WTC11 (cell line): ENCODE measurements at regions not wholly inside any gene's neighbourhood (a gene's known extent, or its start where the extent isn't known, plus 50 kb on each side); places are given as distances from the start of the nearest gene placed in this dataset.

Source experiments
- ATAC-seq: fragments of 200-7000 bp; cut with Tn5 transposase; 2 replicates; pipeline ENCODE4 v1.10.0; 2021; ENCODE audit warnings: mild to moderate bottlenecking, moderate library complexity
- CTCF ChIA-PET: fragments of 300-600 bp; sonication (Branson Sonifier 250); formaldehyde crosslinking; loops from one replicate; lab custom pipeline; 2021; ENCODE audit warnings: antibody characterized with exemption; lab: Charles Lee
- POLR2A ChIA-PET: fragments of 350-600 bp; sonication (Branson Sonifier 250); formaldehyde crosslinking; loops from one replicate; lab custom pipeline; 2021; ENCODE audit warnings: antibody characterized with exemption; lab: Charles Lee
- DNase-seq: peaks from one replicate; pipeline ENCODE4 v3.0.0; 2021; ENCODE audit warnings: low spot score
- H3K27ac Mint-ChIP-seq: 2 replicates; pipeline ENCODE4 v1.8.0; 2021; ENCODE audit warnings: mixed read lengths
- H3K27me3 Mint-ChIP-seq: 2 replicates; pipeline ENCODE4 v1.8.0; 2021; ENCODE audit warnings: low read depth, mild to moderate bottlenecking, moderate library complexity, mixed read lengths
- H3K36me3 Mint-ChIP-seq: 2 replicates; pipeline ENCODE4 v1.8.0; 2021; ENCODE audit warnings: mixed read lengths
- H3K4me1 Mint-ChIP-seq: 2 replicates; pipeline ENCODE4 v1.8.0; 2022; ENCODE audit warnings: mixed read lengths
- H3K4me3 Mint-ChIP-seq: 2 replicates; pipeline ENCODE4 v1.8.0; 2021; ENCODE audit warnings: mild to moderate bottlenecking, moderate library complexity, mixed read lengths
- H3K9me3 Mint-ChIP-seq: 2 replicates; pipeline ENCODE4 v1.8.0; 2021; ENCODE audit warnings: mixed read lengths
- CBFB ChIP-seq: sonication (generic); formaldehyde crosslinking; IDR thresholded peaks from 2 replicates; pipeline ENCODE4 v1.8.1; 2022; ENCODE audit warnings: mild to moderate bottlenecking, low read depth, missing genetic modification reagents
- EMX1 ChIP-seq: fragments of 250-450 bp; sonication (Bioruptor Pico); IDR thresholded peaks from 2 replicates; pipeline ENCODE4 v1.8.0; 2021; ENCODE audit warnings: mild to moderate bottlenecking
- ESRRA ChIP-seq: sonication (generic); formaldehyde crosslinking; IDR thresholded peaks from 2 replicates; pipeline ENCODE4 v1.8.1; 2022; ENCODE audit warnings: mild to moderate bottlenecking, missing genetic modification reagents, borderline replicate concordance
- IRF2 ChIP-seq: sonication (generic); formaldehyde crosslinking; IDR thresholded peaks from 2 replicates; pipeline ENCODE4 v1.8.0; 2022; ENCODE audit warnings: low read depth, missing genetic modification reagents, borderline replicate concordance
- NFYB ChIP-seq: sonication (generic); formaldehyde crosslinking; conservative IDR thresholded peaks from 2 replicates; pipeline ENCODE4 v1.8.0; 2022; ENCODE audit warnings: low read depth, missing genetic modification reagents
- NR1H2 ChIP-seq: sonication (generic); formaldehyde crosslinking; IDR thresholded peaks from 2 replicates; pipeline ENCODE4 v1.9.0; 2021; ENCODE audit warnings: mild to moderate bottlenecking, moderate library complexity, missing genetic modification reagents
- NR2C2 ChIP-seq: sonication (generic); formaldehyde crosslinking; IDR thresholded peaks from 2 replicates; pipeline ENCODE4 v1.8.0; 2022; ENCODE audit warnings: mild to moderate bottlenecking, missing genetic modification reagents
- TCF7 ChIP-seq: sonication (generic); formaldehyde crosslinking; IDR thresholded peaks from 2 replicates; pipeline ENCODE4 v1.8.0; 2022; ENCODE audit warnings: mild to moderate bottlenecking, low read depth, missing genetic modification reagents, moderate library complexity
- ZBTB21 ChIP-seq: sonication (generic); formaldehyde crosslinking; IDR thresholded peaks from 2 replicates; pipeline ENCODE4 v1.8.1; 2023; ENCODE audit warnings: mild to moderate bottlenecking, missing genetic modification reagents, borderline replicate concordance
- ZNF138 ChIP-seq: sonication (generic); formaldehyde crosslinking; conservative IDR thresholded peaks from 2 replicates; pipeline ENCODE4 v1.8.1; 2022; ENCODE audit warnings: mild to moderate bottlenecking, moderate library complexity, missing genetic modification reagents
- ZNF219 ChIP-seq: sonication (generic); formaldehyde crosslinking; IDR thresholded peaks from 2 replicates; pipeline ENCODE4 v1.8.0; 2023; ENCODE audit warnings: missing genetic modification reagents, mild to moderate bottlenecking, borderline replicate concordance
- ZNF317 ChIP-seq: sonication (generic); formaldehyde crosslinking; IDR thresholded peaks from 2 replicates; pipeline ENCODE4 v1.8.1; 2023; ENCODE audit warnings: low read depth, mild to moderate bottlenecking, moderate library complexity, missing genetic modification reagents, borderline replicate concordance
- ZNF396 ChIP-seq: fragments of 250-450 bp; sonication (Bioruptor Pico); IDR thresholded peaks from 2 replicates; pipeline ENCODE4 v1.8.0; 2021; ENCODE audit warnings: mild to moderate bottlenecking, moderate library complexity, borderline replicate concordance
- TF ChIP-seq, protein P1 (sequence below): fragments of 200-600 bp; IDR thresholded peaks from 2 replicates; pipeline ENCODE4 v1.8.0; 2022; ENCODE audit warnings: antibody characterized with exemption
- TF ChIP-seq, protein P2 (sequence below): fragments of 250-450 bp; sonication (Bioruptor Pico); IDR thresholded peaks from 2 replicates; pipeline ENCODE4 v1.9.0; 2021; ENCODE audit warnings: mild to moderate bottlenecking
- TF ChIP-seq, protein P3 (sequence below): sonication (generic); formaldehyde crosslinking; IDR thresholded peaks from 2 replicates; pipeline ENCODE4 v1.8.1; 2023; ENCODE audit warnings: mild to moderate bottlenecking, missing genetic modification reagents
- TF ChIP-seq, protein P4 (sequence below): sonication (generic); formaldehyde crosslinking; IDR thresholded peaks from 2 replicates; pipeline ENCODE4 v1.8.1; 2023; ENCODE audit warnings: mild to moderate bottlenecking, missing genetic modification reagents, moderate library complexity
- TF ChIP-seq, protein P5 (sequence below): sonication (generic); formaldehyde crosslinking; IDR thresholded peaks from 2 replicates; pipeline ENCODE4 v1.8.0; 2023; ENCODE audit warnings: mild to moderate bottlenecking, missing genetic modification reagents
- TF ChIP-seq, protein P6 (sequence below): sonication (generic); formaldehyde crosslinking; IDR thresholded peaks from 2 replicates; pipeline ENCODE4 v1.8.1; 2022; ENCODE audit warnings: mild to moderate bottlenecking, missing genetic modification reagents, moderate library complexity, borderline replicate concordance

DNA sequence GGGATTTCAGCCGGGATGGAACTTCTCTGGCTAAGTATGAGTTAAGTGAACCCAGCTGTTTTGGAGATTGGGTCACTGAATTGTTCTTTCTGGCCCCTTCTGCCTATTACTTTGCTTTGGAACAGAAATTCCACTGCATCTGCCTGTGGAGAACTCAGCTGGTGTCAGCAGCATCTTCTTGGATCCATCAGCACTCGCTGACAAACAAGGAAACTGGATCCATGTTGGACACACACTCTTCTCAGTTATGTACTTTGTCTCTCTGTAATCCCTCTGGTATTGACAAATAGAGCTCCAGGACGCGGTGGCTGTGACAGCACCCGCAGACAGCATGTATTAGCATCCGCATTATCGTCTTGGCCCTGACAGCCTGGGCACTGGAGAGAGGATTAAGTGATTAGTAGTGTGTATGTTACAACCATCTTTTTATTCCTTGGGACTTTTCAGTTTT, 73.0 kb upstream of the BMPER start:
- Mint-ChIP-seq H3K27ac (no peak overlapping the region), H3K4me3 (no peak overlapping the region), H3K36me3 (peaks cover 7% of the 10 kb centered on the region), H3K4me1 (peaks cover 3% of the 10 kb centered on the region; the same call in 1 of the 2 replicates), H3K9me3 (peaks cover 10% of the 10 kb centered on the region), H3K27me3 (no peaks in the 10 kb centered on the region)
- ATAC-seq (no peak), DNase-seq (no peak)
- CTCF ChIA-PET: interaction anchor here (1.3 kb wide), 1 partner anchor 100 kb away, joined by 4 read pairs; no protein-coding TSS in a partner anchor
- TF ChIP-seq ESRRA (CRISPR knock-in tag): no peak
- POLR2A ChIA-PET: no interaction called here

DNA sequence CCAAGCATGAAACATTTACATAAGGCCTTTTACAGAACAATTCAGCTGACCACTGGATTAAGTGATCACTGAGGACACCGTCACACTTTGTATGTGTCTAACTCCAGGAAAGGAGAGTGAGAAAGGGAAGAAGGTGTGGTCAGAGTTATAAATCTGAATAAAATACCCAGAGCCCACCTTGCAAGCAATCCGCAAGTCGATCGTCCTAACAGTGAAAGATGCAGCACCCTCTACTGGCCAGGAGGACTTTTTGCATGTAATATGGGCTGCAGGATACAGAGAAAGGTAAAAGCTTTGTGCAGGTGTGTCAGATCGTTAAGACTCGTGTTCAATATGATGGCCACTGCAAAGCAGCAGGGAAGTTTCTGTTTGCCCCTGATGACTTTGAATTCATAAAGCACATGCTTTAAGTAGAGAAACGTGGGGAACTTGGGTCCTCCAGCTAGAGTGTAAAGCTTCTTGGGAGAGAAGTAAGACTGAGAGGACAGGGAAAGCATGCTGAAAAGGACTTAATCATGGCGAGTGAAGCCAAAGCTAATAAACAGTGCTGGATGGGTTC, 68.5 kb upstream of the BMPER start:
- Mint-ChIP-seq H3K27me3 (no peaks in the 10 kb centered on the region), H3K9me3 (peaks cover 10% of the 10 kb centered on the region), H3K36me3 (peaks cover 7% of the 10 kb centered on the region), H3K4me3 (no peak overlapping the region), H3K27ac (no peak overlapping the region), H3K4me1 (0 out of 2 replicates have a peak, but pooled peaks cover 3% of the 10 kb centered on the region)
- peak; percentile 56 for DNase-seq
- TF ChIP-seq TCF7 (CRISPR knock-in tag) (no peak), NR1H2 (no peak), ZNF396 (CRISPR knock-in tag) (no peak), ZBTB21 (no peak), NFYB (no peak), ZNF219 (CRISPR knock-in tag) (no peak), NR2C2 (CRISPR knock-in tag) (no peak)
- TF ChIP-seq, protein P1, sequence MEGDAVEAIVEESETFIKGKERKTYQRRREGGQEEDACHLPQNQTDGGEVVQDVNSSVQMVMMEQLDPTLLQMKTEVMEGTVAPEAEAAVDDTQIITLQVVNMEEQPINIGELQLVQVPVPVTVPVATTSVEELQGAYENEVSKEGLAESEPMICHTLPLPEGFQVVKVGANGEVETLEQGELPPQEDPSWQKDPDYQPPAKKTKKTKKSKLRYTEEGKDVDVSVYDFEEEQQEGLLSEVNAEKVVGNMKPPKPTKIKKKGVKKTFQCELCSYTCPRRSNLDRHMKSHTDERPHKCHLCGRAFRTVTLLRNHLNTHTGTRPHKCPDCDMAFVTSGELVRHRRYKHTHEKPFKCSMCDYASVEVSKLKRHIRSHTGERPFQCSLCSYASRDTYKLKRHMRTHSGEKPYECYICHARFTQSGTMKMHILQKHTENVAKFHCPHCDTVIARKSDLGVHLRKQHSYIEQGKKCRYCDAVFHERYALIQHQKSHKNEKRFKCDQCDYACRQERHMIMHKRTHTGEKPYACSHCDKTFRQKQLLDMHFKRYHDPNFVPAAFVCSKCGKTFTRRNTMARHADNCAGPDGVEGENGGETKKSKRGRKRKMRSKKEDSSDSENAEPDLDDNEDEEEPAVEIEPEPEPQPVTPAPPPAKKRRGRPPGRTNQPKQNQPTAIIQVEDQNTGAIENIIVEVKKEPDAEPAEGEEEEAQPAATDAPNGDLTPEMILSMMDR: peak; percentile 45
- peak; percentile 67 for ATAC-seq
- ChIA-PET CTCF (interaction anchor here (0.6 to 2.3 kb wide), 14 partner anchors 10 to 595 kb away, joined by 3 to 19 read pairs (median 4); no protein-coding TSS in a partner anchor), POLR2A (no interaction called here)

DNA sequence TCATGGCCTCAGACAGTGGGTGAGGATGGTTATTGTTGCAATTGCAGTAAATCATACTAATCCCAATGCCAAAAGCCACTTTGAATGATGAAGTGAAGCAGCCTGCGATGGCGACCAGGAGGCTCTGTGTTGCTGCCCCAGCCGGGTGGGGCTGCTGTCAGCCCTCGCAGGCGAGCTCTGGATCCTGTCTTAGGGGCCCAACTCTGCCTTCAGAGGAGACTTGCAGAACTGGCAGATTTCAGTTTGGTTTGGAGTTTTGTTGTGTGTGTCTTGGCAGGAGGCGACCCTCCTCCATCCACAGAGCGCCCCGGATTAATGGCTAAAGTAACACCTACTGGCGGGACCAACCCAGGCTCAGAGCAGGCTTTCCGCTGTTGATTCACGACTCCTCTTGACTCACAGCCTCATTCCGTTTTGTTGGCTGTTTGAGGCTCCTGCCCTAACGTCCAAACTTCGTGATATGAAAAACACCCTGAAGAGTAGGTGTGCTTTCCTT, 67.9 kb upstream of the BMPER start:
- no peak overlapping the region for H3K4me3 Mint-ChIP-seq
- no peak for DNase-seq
- TF ChIP-seq, protein P2, sequence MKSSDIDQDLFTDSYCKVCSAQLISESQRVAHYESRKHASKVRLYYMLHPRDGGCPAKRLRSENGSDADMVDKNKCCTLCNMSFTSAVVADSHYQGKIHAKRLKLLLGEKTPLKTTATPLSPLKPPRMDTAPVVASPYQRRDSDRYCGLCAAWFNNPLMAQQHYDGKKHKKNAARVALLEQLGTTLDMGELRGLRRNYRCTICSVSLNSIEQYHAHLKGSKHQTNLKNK (CRISPR knock-in tag): no peak
- TF ChIP-seq IRF2 (no peak), EMX1 (no peak), TCF7 (CRISPR knock-in tag) (no peak), ZNF317 (no peak), ZNF138 (CRISPR knock-in tag) (no peak), CBFB (CRISPR knock-in tag) (no peak)
- TF ChIP-seq, protein P3, sequence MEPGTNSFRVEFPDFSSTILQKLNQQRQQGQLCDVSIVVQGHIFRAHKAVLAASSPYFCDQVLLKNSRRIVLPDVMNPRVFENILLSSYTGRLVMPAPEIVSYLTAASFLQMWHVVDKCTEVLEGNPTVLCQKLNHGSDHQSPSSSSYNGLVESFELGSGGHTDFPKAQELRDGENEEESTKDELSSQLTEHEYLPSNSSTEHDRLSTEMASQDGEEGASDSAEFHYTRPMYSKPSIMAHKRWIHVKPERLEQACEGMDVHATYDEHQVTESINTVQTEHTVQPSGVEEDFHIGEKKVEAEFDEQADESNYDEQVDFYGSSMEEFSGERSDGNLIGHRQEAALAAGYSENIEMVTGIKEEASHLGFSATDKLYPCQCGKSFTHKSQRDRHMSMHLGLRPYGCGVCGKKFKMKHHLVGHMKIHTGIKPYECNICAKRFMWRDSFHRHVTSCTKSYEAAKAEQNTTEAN (CRISPR knock-in tag): no peak
- TF ChIP-seq, protein P4, sequence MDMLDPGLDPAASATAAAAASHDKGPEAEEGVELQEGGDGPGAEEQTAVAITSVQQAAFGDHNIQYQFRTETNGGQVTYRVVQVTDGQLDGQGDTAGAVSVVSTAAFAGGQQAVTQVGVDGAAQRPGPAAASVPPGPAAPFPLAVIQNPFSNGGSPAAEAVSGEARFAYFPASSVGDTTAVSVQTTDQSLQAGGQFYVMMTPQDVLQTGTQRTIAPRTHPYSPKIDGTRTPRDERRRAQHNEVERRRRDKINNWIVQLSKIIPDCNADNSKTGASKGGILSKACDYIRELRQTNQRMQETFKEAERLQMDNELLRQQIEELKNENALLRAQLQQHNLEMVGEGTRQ (CRISPR knock-in tag): no peak
- TF ChIP-seq, protein P5, sequence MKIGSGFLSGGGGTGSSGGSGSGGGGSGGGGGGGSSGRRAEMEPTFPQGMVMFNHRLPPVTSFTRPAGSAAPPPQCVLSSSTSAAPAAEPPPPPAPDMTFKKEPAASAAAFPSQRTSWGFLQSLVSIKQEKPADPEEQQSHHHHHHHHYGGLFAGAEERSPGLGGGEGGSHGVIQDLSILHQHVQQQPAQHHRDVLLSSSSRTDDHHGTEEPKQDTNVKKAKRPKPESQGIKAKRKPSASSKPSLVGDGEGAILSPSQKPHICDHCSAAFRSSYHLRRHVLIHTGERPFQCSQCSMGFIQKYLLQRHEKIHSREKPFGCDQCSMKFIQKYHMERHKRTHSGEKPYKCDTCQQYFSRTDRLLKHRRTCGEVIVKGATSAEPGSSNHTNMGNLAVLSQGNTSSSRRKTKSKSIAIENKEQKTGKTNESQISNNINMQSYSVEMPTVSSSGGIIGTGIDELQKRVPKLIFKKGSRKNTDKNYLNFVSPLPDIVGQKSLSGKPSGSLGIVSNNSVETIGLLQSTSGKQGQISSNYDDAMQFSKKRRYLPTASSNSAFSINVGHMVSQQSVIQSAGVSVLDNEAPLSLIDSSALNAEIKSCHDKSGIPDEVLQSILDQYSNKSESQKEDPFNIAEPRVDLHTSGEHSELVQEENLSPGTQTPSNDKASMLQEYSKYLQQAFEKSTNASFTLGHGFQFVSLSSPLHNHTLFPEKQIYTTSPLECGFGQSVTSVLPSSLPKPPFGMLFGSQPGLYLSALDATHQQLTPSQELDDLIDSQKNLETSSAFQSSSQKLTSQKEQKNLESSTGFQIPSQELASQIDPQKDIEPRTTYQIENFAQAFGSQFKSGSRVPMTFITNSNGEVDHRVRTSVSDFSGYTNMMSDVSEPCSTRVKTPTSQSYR (CRISPR knock-in tag): no peak
- TF ChIP-seq, protein P6, sequence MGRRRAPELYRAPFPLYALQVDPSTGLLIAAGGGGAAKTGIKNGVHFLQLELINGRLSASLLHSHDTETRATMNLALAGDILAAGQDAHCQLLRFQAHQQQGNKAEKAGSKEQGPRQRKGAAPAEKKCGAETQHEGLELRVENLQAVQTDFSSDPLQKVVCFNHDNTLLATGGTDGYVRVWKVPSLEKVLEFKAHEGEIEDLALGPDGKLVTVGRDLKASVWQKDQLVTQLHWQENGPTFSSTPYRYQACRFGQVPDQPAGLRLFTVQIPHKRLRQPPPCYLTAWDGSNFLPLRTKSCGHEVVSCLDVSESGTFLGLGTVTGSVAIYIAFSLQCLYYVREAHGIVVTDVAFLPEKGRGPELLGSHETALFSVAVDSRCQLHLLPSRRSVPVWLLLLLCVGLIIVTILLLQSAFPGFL (CRISPR knock-in tag): no peak
- TF ChIP-seq, protein P1: no peak

More for the DNA sequence above, 67.9 kb upstream of the BMPER start:
- ChIA-PET CTCF (interaction anchor here (0.6 to 2.3 kb wide), 14 partner anchors 10 to 595 kb away, joined by 3 to 19 read pairs (median 4); no protein-coding TSS in a partner anchor), POLR2A (no interaction called here)
- no peak for ATAC-seq
- Mint-ChIP-seq H3K36me3 (peaks cover 7% of the 10 kb centered on the region), H3K9me3 (peaks cover 10% of the 10 kb centered on the region), H3K4me1 (0 out of 2 replicates have a peak, but pooled peaks cover 3% of the 10 kb centered on the region), H3K27ac (no peak overlapping the region), H3K27me3 (no peaks in the 10 kb centered on the region)
